NB4 (cell line): ENCODE measurements at regions not wholly inside any gene's neighbourhood (a gene's known extent, or its start where the extent isn't known, plus 50 kb on each side); places are given as distances from the start of the nearest gene placed in this dataset.

Experiments
- DNase-seq: peaks from one replicate; pipeline ENCODE4 v3.0.0; 2010; ENCODE audit warnings: low read depth
- H3K4me3 ChIP-seq: one replicate; pipeline ENCODE4 v1.5.1; 2011; ENCODE audit warnings: mild to moderate bottlenecking, low read depth, low read length, moderate library complexity
- MYC ChIP-seq: IDR thresholded peaks from 2 replicates; pipeline ENCODE4 v1.6.1; 2011; ENCODE audit warnings: low read depth, low read length
- POLR2A ChIP-seq: IDR thresholded peaks from 2 replicates; pipeline ENCODE4 v1.6.1; 2011; ENCODE audit warnings: mild to moderate bottlenecking; ENCODE audit not compliant: insufficient read length; ENCODE audit errors: extremely low read depth
- TF ChIP-seq, protein P1 (sequence below): IDR thresholded peaks from one replicate; pipeline ENCODE4 v1.5.1; 2012; ENCODE audit warnings: low read depth, low read length
- TF ChIP-seq, protein P2 (sequence below): IDR thresholded peaks from 2 replicates; pipeline ENCODE4 v1.6.1; 2011; ENCODE audit warnings: low read depth, low read length

DNA sequence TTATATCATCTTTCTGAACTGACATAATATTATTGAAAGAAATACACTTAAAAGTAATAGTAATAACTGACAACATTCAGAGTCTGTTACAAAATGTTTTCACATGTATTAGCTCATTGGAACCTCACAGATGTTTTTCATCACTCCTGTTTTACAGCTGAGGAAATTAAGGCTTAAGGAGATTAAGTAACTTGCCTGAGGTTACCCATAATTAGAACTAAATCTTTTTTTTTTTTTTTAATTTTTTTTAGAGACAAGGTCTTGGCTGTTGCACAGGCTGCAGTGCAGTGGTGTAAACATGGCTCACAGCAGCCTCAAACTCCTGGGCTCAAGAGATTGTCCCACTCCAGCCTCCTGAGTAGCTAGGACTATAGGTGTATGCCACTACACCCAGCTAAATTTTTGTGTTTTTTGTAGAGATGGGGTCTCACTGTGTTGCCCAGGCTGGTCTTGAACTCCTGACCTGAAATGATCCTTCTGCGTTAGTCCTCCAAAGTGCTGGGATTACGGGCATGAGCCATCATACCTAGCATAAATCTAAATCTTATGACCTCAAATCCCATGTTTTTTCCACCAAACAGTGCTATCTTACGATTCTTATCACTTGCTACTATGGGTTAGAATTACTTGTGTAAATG lies 64.7 kb upstream of the MACF1 start:
- no peak for DNase-seq
- no peak overlapping the region for H3K4me3 ChIP-seq
- TF ChIP-seq MYC (no peak), POLR2A (no peak)
- TF ChIP-seq, protein P1, sequence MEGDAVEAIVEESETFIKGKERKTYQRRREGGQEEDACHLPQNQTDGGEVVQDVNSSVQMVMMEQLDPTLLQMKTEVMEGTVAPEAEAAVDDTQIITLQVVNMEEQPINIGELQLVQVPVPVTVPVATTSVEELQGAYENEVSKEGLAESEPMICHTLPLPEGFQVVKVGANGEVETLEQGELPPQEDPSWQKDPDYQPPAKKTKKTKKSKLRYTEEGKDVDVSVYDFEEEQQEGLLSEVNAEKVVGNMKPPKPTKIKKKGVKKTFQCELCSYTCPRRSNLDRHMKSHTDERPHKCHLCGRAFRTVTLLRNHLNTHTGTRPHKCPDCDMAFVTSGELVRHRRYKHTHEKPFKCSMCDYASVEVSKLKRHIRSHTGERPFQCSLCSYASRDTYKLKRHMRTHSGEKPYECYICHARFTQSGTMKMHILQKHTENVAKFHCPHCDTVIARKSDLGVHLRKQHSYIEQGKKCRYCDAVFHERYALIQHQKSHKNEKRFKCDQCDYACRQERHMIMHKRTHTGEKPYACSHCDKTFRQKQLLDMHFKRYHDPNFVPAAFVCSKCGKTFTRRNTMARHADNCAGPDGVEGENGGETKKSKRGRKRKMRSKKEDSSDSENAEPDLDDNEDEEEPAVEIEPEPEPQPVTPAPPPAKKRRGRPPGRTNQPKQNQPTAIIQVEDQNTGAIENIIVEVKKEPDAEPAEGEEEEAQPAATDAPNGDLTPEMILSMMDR: no peak
- TF ChIP-seq, protein P2, sequence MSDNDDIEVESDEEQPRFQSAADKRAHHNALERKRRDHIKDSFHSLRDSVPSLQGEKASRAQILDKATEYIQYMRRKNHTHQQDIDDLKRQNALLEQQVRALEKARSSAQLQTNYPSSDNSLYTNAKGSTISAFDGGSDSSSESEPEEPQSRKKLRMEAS: no peak

DNA sequence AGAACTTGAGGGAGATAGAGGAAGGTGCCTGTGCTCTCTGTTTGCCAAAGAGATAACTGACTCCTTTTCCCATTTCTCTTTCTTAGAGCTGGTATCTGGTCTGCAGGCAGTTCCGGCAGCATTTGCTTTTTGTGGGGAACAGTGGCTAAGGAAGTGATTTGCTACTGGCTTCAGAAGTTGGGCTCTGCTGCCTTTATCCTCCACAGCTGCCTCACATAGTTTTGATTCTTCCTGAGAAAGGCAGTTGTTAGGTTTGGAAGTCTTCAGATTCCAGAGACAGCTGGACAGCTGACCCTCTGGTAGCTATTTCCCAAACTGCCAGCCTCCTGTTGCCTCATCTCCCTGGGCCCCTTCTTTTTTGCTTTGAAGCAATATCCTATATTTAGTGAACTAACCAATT lies 62.6 kb upstream of the MACF1 start:
- no peak for DNase-seq
- no peak overlapping the region for H3K4me3 ChIP-seq
- TF ChIP-seq, protein P1: no peak
- TF ChIP-seq, protein P2: no peak
- no peak for TF ChIP-seq POLR2A
- no peak for TF ChIP-seq MYC

DNA sequence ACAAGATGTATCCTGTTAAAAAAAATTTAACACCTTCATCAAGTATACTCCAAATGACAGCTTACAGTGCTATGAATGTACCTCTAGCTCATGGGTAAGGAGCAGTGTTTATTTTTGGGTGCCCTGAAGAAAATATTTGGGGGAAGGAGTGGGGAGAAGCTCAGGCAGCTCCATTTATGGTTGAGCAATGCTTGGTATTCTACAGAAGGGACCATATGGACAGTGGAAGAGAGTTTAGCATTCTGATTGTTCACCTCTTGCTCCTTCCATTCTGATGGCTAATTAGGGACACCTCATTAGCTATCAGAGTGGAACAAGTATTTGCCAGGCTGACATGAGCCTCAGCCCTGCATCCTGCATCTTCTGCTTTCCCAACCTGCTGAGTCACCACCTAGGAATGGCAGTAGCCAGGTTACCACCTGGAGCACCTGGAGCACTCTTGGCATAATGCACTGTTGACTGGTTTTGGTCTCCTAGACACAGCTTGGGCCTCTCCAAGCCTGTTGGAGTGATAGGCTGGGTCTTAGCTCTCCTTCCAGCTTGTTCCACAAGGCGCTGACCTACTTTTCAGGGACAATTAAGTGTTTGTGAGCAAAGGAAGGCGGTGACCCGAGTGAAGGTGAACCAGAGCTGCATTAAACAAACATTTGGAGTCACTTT lies 62.0 kb upstream of the MACF1 start:
- TF ChIP-seq POLR2A: no peak
- TF ChIP-seq, protein P1: no peak
- TF ChIP-seq, protein P2: no peak
- TF ChIP-seq MYC: no peak
- no peak overlapping the region for H3K4me3 ChIP-seq
- DNase-seq: no peak

DNA sequence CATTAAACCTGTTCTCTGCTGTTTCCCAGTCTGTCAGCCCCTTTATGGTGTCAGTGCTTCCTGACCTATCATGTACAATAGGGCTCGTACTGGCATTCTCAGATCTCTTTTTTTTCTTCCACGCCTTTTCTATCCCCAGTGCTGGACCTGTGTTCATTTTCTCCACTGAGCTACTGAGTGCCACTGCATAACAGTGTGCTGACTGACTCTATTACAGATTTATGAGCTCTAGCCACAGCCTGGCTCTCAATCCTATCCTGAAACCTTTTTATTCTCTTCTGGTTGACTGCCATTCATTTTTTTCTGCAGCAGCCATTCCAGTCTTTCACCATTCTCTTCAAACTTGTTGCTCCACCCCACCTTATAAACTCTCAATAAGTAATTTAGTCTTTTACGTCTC lies 59.6 kb upstream of the MACF1 start:
- TF ChIP-seq POLR2A: no peak
- TF ChIP-seq, protein P2: no peak
- TF ChIP-seq, protein P1: no peak
- no peak for TF ChIP-seq MYC
- H3K4me3 ChIP-seq: no peak overlapping the region
- no peak for DNase-seq

DNA sequence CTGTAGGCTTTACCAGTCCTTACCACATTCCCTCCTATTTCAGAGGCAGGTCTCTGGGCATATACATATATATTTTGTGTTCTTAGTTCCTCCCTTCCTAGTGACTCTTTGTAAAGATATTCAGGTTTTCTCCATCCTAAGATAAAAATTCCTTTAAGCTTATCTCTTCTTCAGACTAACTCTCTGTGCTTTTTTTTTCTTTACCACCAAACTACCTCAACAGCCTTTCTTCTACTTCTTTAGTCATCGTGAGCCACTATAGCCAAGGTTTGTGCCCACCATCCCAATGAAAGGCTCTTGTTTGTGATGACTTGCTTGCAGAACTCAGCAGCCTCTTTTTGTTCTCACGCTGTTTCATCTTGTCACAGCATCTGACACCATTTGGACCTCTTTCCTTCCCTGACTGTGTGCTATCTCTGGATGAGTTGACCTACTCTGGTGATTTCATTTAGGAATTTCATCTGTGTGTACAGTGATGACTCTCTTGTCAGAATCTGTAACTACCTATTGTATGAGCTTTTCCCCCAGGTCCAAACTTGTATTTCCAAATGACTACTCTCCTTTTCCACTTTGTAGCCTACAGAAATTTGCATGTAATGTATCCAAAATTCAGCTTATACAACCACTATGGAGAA lies 59.0 kb upstream of the MACF1 start:
- TF ChIP-seq POLR2A (no peak), MYC (no peak)
- TF ChIP-seq, protein P1: no peak
- TF ChIP-seq, protein P2: no peak
- no peak for DNase-seq
- H3K4me3 ChIP-seq: no peak overlapping the region
